ENCODE measurements at regions not wholly inside any gene's neighbourhood (a gene's known extent, or its start where the extent isn't known, plus 50 kb on each side); places are given as distances from the start of the nearest gene placed in this dataset.

DNA sequence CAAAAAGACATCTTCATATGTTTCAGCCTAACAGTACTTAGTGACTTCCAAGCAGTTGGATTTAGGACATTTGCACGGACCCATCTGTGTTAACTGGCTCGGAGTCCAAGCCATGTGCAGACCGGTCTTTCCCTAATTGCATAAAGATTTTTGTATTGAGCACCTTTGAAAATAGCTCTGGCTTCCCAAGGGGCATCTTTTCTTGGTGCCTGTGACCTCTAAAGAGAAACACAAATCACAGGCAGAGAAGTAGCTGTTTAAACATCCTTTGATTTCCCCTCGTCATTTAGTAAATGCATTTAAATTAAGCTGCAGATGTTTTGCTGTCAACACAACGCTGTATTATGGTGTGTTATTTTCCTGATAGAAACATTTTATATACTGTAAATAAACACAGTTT, 288.2 kb upstream of the SALL1 start:
- TF ChIP-seq POLR2AphosphoS5 (IDR thresholded peaks at IDR 0.05; ENCODE audit: borderline replicate concordance, low read depth, low read length) (no peak), EZH2 (IDR thresholded peaks at IDR 0.05) (no peak), FOXP2 (optimal IDR thresholded peaks at IDR 0.05; ENCODE audit: control extremely low read depth, extremely low read length, insufficient read depth) (no peak)

Data from SK-N-MC (cell line).